Frontal cortex (tissue), 3 donors: ENCODE measurements at regions not wholly inside any gene's neighbourhood (a gene's known extent, or its start where the extent isn't known, plus 50 kb on each side); places are given as distances from the start of the nearest gene placed in this dataset.

Experiments
- DNase-seq, 2 donors: peaks; one replicate each; pipeline ENCODE4 v3.0.0; 2012; ENCODE audit warnings: low spot score in 2 of 2
- FAIRE-seq: peaks from 2 replicates; lab custom pipeline; 2012; peaks lifted over from hg19 to GRCh38; lab: Jason Lieb, UNC
- donor health status: control.
- donor health status: control.
- donor health status: control.

GRCh38 chr22:47609653-47610052 lies 847.2 kb downstream of the TBC1D22A start:
- FAIRE-seq: no peak
- no peak for DNase-seq

GRCh38 chr22:47608421-47608820 lies 846.0 kb downstream of the TBC1D22A start:
- no peak for DNase-seq
- no peak for FAIRE-seq

GRCh38 chr22:47607486-47607885 lies 845.0 kb downstream of the TBC1D22A start:
- DNase-seq (no peak), FAIRE-seq (no peak)

- FAIRE-seq (no peak), DNase-seq (no peak)
These were observed 844.0 kb downstream of the TBC1D22A start for GRCh38 chr22:47606426-47606825.

GRCh38 chr22:47605886-47606285 lies 843.4 kb downstream of the TBC1D22A start:
- no peak for DNase-seq
- no peak for FAIRE-seq

- DNase-seq (no peak), FAIRE-seq (no peak)
These were observed 843.0 kb downstream of the TBC1D22A start for GRCh38 chr22:47605441-47605840.

- no peak for FAIRE-seq
- no peak for DNase-seq
These were observed 842.1 kb downstream of the TBC1D22A start for GRCh38 chr22:47604563-47604962.

GRCh38 chr22:47602732-47603131 lies 840.3 kb downstream of the TBC1D22A start:
- no peak for FAIRE-seq
- no peak for DNase-seq

GRCh38 chr22:47601666-47602065 lies 839.2 kb downstream of the TBC1D22A start:
- FAIRE-seq (no peak), DNase-seq (no peak)

- DNase-seq (no peak), FAIRE-seq (no peak)
These were observed 838.6 kb downstream of the TBC1D22A start for GRCh38 chr22:47600791-47601625.

GRCh38 chr22:47600281-47600680 lies 837.8 kb downstream of the TBC1D22A start:
- DNase-seq (no peak), FAIRE-seq (no peak)

GRCh38 chr22:47599753-47600152 lies 837.3 kb downstream of the TBC1D22A start:
- FAIRE-seq (no peak), DNase-seq (no peak)

GRCh38 chr22:47598864-47599263 lies 836.4 kb downstream of the TBC1D22A start:
- DNase-seq (no peak), FAIRE-seq (no peak)

GRCh38 chr22:47597041-47597440 lies 834.6 kb downstream of the TBC1D22A start:
- no peak for DNase-seq
- FAIRE-seq: no peak

- no peak for FAIRE-seq
These were observed 833.8 kb downstream of the TBC1D22A start for GRCh38 chr22:47596176-47596690.

GRCh38 chr22:47594836-47595521 lies 832.5 kb downstream of the TBC1D22A start:
- FAIRE-seq: no peak
- no peak for DNase-seq

More at GRCh38 chr22:47596176-47596690, 833.8 kb downstream of the TBC1D22A start:
- DNase-seq: no peak

- FAIRE-seq (no peak), DNase-seq (no peak)
These were observed 831.5 kb downstream of the TBC1D22A start for GRCh38 chr22:47593911-47594311.

GRCh38 chr22:47593291-47593690 lies 830.8 kb downstream of the TBC1D22A start:
- FAIRE-seq (no peak), DNase-seq (no peak)

GRCh38 chr22:47592791-47593190 lies 830.3 kb downstream of the TBC1D22A start:
- no peak for FAIRE-seq
- DNase-seq: no peak

GRCh38 chr22:47591709-47592108 lies 829.3 kb downstream of the TBC1D22A start:
- DNase-seq: no peak
- no peak for FAIRE-seq

GRCh38 chr22:47591016-47591415 lies 828.6 kb downstream of the TBC1D22A start:
- no peak for DNase-seq

More at GRCh38 chr22:47591016-47591415, 828.6 kb downstream of the TBC1D22A start:
- no peak for FAIRE-seq
